Smooth muscle cell (in vitro differentiated cells): ENCODE measurements at regions not wholly inside any gene's neighbourhood (a gene's known extent, or its start where the extent isn't known, plus 50 kb on each side); places are given as distances from the start of the nearest gene placed in this dataset.

Experiments
- DNase-seq: peaks from one replicate; lab custom pipeline; 2025; ENCODE audit not compliant: unreplicated experiment; lab: John Stamatoyannopoulos, UW
- H2AFZ ChIP-seq: fragments of 200-600 bp; sonication (generic); 2 replicates; pipeline ENCODE4 v1.6.0; 2016; ENCODE audit warnings: antibody characterized with exemption, low read depth, mild to moderate bottlenecking
- H3F3A ChIP-seq: fragments of 200-600 bp; sonication (generic); 2 replicates; pipeline ENCODE4 v1.6.0; 2017; ENCODE audit warnings: antibody characterized with exemption, low read depth
- H3K27ac ChIP-seq: fragments of 200-600 bp; sonication (generic); 2 replicates; pipeline ENCODE4 v1.5.1; 2016; ENCODE audit warnings: low read depth, mild to moderate bottlenecking
- H3K27me3 ChIP-seq: fragments of 200-600 bp; sonication (generic); 2 replicates; pipeline ENCODE4 v1.6.1; 2016; ENCODE audit warnings: low read depth, mild to moderate bottlenecking
- H3K36me3 ChIP-seq: fragments of 200-600 bp; sonication (generic); 2 replicates; pipeline ENCODE4 v1.5.1; 2016; ENCODE audit warnings: low read depth
- H3K4me1 ChIP-seq: fragments of 200-600 bp; sonication (generic); 2 replicates; pipeline ENCODE4 v1.5.1; 2016; ENCODE audit warnings: low read depth
- H3K4me2 ChIP-seq: fragments of 200-600 bp; sonication (generic); 2 replicates; pipeline ENCODE4 v1.6.0; 2016; ENCODE audit warnings: mild to moderate bottlenecking
- H3K4me3 ChIP-seq: fragments of 200-600 bp; sonication (generic); 2 replicates; pipeline ENCODE4 v1.5.1; 2016; ENCODE audit warnings: mild to moderate bottlenecking
- H3K79me2 ChIP-seq: fragments of 200-600 bp; sonication (generic); 2 replicates; pipeline ENCODE4 v1.6.0; 2016; ENCODE audit warnings: low read depth, mild to moderate bottlenecking
- H3K9ac ChIP-seq: fragments of 200-600 bp; sonication (generic); 2 replicates; pipeline ENCODE4 v1.6.0; 2016; ENCODE audit warnings: low read depth
- H3K9me3 ChIP-seq: fragments of 200-600 bp; sonication (generic); replicated peaks from 2 replicates; pipeline ENCODE4 v1.5.1; 2016; ENCODE audit warnings: low read depth
- H4K20me1 ChIP-seq: fragments of 200-600 bp; sonication (generic); 2 replicates; pipeline ENCODE4 v1.6.0; 2016; ENCODE audit warnings: low read depth
- WGBS: methylation state at CpG from one replicate; pipeline ENCODE4 v1.1.7; 2016; ENCODE audit warnings: low lambda C conversion rate; 5-methylcytosine and 5-hydroxymethylcytosine counted together
- TF ChIP-seq, protein P1 (sequence below): fragments of 200-600 bp; sonication (generic); IDR thresholded peaks from 2 replicates; pipeline ENCODE4 v1.5.1; 2017; ENCODE audit warnings: borderline replicate concordance, mild to moderate bottlenecking, antibody characterized with exemption; ENCODE audit not compliant: insufficient read depth, poor library complexity, severe bottlenecking

- Histone ChIP-seq H3K9ac (no peak overlapping the region), H4K20me1 (no peaks in the 10 kb centered on the region), H3K4me2 (no peak overlapping the region), H3K9me3 (peaks cover 5% of the 10 kb centered on the region), H3K36me3 (no peaks in the 10 kb centered on the region), H3F3A (no peaks in the 10 kb centered on the region), H3K4me1 (no peaks in the 10 kb centered on the region), H3K27me3 (no peaks in the 10 kb centered on the region), H3K79me2 (no peaks in the 10 kb centered on the region), H3K4me3 (no peak overlapping the region), H3K27ac (no peak overlapping the region), H2AFZ (no peak overlapping the region)
- WGBS = 85% methylated on average over 3 of the region's 3 CpGs
- TF ChIP-seq, protein P1, sequence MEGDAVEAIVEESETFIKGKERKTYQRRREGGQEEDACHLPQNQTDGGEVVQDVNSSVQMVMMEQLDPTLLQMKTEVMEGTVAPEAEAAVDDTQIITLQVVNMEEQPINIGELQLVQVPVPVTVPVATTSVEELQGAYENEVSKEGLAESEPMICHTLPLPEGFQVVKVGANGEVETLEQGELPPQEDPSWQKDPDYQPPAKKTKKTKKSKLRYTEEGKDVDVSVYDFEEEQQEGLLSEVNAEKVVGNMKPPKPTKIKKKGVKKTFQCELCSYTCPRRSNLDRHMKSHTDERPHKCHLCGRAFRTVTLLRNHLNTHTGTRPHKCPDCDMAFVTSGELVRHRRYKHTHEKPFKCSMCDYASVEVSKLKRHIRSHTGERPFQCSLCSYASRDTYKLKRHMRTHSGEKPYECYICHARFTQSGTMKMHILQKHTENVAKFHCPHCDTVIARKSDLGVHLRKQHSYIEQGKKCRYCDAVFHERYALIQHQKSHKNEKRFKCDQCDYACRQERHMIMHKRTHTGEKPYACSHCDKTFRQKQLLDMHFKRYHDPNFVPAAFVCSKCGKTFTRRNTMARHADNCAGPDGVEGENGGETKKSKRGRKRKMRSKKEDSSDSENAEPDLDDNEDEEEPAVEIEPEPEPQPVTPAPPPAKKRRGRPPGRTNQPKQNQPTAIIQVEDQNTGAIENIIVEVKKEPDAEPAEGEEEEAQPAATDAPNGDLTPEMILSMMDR = no peak
- DNase-seq = no peak
Observed at GRCh38 chr16:35737076-35737475, 2277.7 kb downstream of the TP53TG3F start.

- WGBS = 63% methylated on average over 4 of the region's 4 CpGs
- Histone ChIP-seq H3K27ac (no peak overlapping the region), H3F3A (no peaks in the 10 kb centered on the region), H3K36me3 (no peaks in the 10 kb centered on the region), H3K4me3 (no peak overlapping the region), H3K79me2 (no peaks in the 10 kb centered on the region), H2AFZ (no peak overlapping the region), H3K4me2 (no peak overlapping the region), H3K4me1 (no peaks in the 10 kb centered on the region), H3K27me3 (no peaks in the 10 kb centered on the region), H3K9ac (no peak overlapping the region), H3K9me3 (peaks cover 5% of the 10 kb centered on the region), H4K20me1 (no peaks in the 10 kb centered on the region)
- TF ChIP-seq, protein P1 = no peak
- no peak for DNase-seq
Observed at GRCh38 chr16:35741546-35741945, 2282.1 kb downstream of the TP53TG3F start.

DNA sequence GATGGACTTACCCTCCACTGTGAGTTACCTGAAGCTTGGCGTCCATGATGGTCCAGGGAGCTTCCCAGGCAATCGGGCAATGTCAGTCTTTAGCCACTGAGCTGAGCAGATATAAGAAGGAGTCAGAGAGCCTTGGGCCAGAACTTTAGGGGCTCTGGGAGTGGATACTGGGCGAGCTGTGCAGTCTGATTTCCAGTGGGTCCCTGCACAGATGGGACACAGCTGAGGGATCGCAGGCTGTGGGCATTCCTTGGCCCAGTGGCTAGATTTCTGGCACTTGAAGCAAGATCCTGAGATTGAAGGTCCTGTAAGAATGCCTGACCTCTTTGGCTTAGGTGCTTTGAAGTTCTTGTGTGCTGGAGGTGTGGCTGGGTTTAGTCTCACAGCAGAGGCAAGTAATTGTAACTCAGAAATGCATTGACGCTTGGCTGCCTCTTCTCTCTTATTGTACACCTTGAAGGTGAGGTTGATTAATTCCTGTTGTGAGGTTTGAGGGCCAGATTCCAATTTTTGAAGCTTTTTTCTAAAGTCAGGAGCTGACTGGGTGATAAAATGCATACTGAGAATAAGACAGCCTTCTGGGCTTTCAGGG, 2283.8 kb downstream of the TP53TG3F start:
- Histone ChIP-seq H4K20me1 (no peaks in the 10 kb centered on the region), H2AFZ (no peak overlapping the region), H3K27ac (no peak overlapping the region), H3K27me3 (no peaks in the 10 kb centered on the region), H3F3A (no peaks in the 10 kb centered on the region), H3K4me1 (no peaks in the 10 kb centered on the region), H3K79me2 (no peaks in the 10 kb centered on the region), H3K4me2 (no peak overlapping the region), H3K36me3 (no peaks in the 10 kb centered on the region), H3K4me3 (no peak overlapping the region), H3K9ac (no peak overlapping the region), H3K9me3 (peaks cover 1% of the 10 kb centered on the region)
- TF ChIP-seq, protein P1 = no peak
- no peak for DNase-seq
- WGBS = 53% methylated on average over 5 of the region's 5 CpGs

- H3K9me3 ChIP-seq = no peaks in the 10 kb centered on the region
- H3K79me2 ChIP-seq = no peaks in the 10 kb centered on the region
- H3K27me3 ChIP-seq = no peaks in the 10 kb centered on the region
- TF ChIP-seq, protein P1 = no peak
- no peak overlapping the region for H3K9ac ChIP-seq
- no peaks in the 10 kb centered on the region for H4K20me1 ChIP-seq
- 77% methylated on average over 4 of the region's 4 CpGs for WGBS
- no peaks in the 10 kb centered on the region for H3K36me3 ChIP-seq
- H3K4me2 ChIP-seq = no peak overlapping the region
- H2AFZ ChIP-seq = no peak overlapping the region
- DNase-seq = no peak
- H3K27ac ChIP-seq = no peak overlapping the region
- H3F3A ChIP-seq = no peaks in the 10 kb centered on the region
- no peak overlapping the region for H3K4me3 ChIP-seq
- no peaks in the 10 kb centered on the region for H3K4me1 ChIP-seq
Observed at GRCh38 chr16:35744084-35744483, 2284.7 kb downstream of the TP53TG3F start.
